Adrenal gland (tissue), 9 donors: ENCODE measurements at regions not wholly inside any gene's neighbourhood (a gene's known extent, or its start where the extent isn't known, plus 50 kb on each side); places are given as distances from the start of the nearest gene placed in this dataset.

Experiments used
- DNase-seq, 7 donors: peaks; one replicate each; pipeline ENCODE4 v3.0.0-alpha.2; 2019 to 2020
- H3K27ac ChIP-seq, 5 donors: fragments of 200-600 bp; sonication (generic) in 4 of 5; 1 replicate in 3 of 5; 2 replicates in 2 of 5; pipeline versions ENCODE4 v1.5.1 to v1.8.0; 2016 to 2020; ENCODE audit warnings: mild to moderate bottlenecking in 1 of 5
- H3K27me3 ChIP-seq: fragments of 200-600 bp; 2 replicates; pipeline ENCODE4 v1.8.0; 2021
- H3K36me3 ChIP-seq, 2 donors: fragments of 200-600 bp; replicated peaks in 1 of 2; 1 replicate in 1 of 2; 2 replicates in 1 of 2; pipeline versions ENCODE4 v1.5.1 to v1.8.0; 2018 to 2022
- H3K4me1 ChIP-seq, 2 donors: fragments of 200-600 bp; replicated peaks in 1 of 2; 1 replicate in 1 of 2; 2 replicates in 1 of 2; pipeline versions ENCODE4 v1.5.1 to v1.8.0; 2018 to 2021
- H3K4me3 ChIP-seq, 4 donors: fragments of 200-600 bp; sonication (generic) in 3 of 4; one replicate each; pipeline ENCODE4 v1.5.1; 2016 to 2018
- H3K9me3 ChIP-seq, 3 donors: fragments of 200-600 bp; sonication (generic) in 1 of 3; replicated peaks in 1 of 3; 1 replicate in 2 of 3; 2 replicates in 1 of 3; pipeline versions ENCODE4 v1.5.1 to v1.8.0; 2016 to 2021
- CTCF ChIP-seq, 6 experiments: fragments of 450-650 bp in 4 of 6; fragments of 200-600 bp in 2 of 6; sonication (generic) in 1 of 6; IDR thresholded peaks; 1 replicate in 5 of 6; 2 replicates in 1 of 6; pipeline versions ENCODE4 v1.5.1 to v1.8.0; 2016 to 2021; ENCODE audit warnings: antibody characterized with exemption in 6 of 6, mild to moderate bottlenecking in 2 of 6, moderate library complexity in 1 of 6
- POLR2A ChIP-seq, 2 donors: fragments of 450-650 bp; IDR thresholded peaks; one replicate each; pipeline ENCODE4 v1.6.1; 2017; ENCODE audit warnings: antibody characterized with exemption in 2 of 2, mild to moderate bottlenecking in 2 of 2, moderate library complexity in 1 of 2
- WGBS, 4 donors: extraction: QIAGEN DNeasy Blood & Tissue Kit in 2 of 4; methylation state at CpG; one replicate each; pipeline versions ENCODE4 v1.1.5 to v1.1.7; 2013 to 2017; 5-methylcytosine and 5-hydroxymethylcytosine counted together
- intact Hi-C, 2 donors: fragments of 100-400 bp; cut with DNase I; formaldehyde crosslinking; loops; one replicate each; pipeline versions ENCODE4 v1.14.1 to v1.15.0; 2022 to 2023
- donor health status: healthy with polysubstance abuse.
- donor health status: Bipolar disorder and iron deficiency.
- donor health status: DM: yes; HTN: yes; CAD: no.
- donor health status: DM: no; HTN: no; CAD: no.
- donor health status: DM: no; HTN: no; CAD: no.

- no peaks in the 10 kb centered on the region for H3K27me3 ChIP-seq
- 68 to 87% (median 79%) methylated on average over 3 to 12 of the region's 12 CpGs for WGBS, 4 donors
- no peak overlapping the region for H3K27ac ChIP-seq
- H3K4me3 ChIP-seq = no peak overlapping the region
- no peak for TF ChIP-seq CTCF (IDR thresholded peaks at IDR 0.05)
- TF ChIP-seq POLR2A (IDR thresholded peaks at IDR 0.05) = no peak
- no peaks in the 10 kb centered on the region for H3K9me3 ChIP-seq
- no peaks in the 10 kb centered on the region for H3K36me3 ChIP-seq
- intact Hi-C loops = no loop called here
- no peak for DNase-seq
- H3K4me1 ChIP-seq = no peaks in the 10 kb centered on the region
These were observed 372.6 kb downstream of the RPS6KC1 start for GRCh38 chr1:213423605-213424004.

GRCh38 chr1:213425376-213426030, 374.5 kb downstream of the RPS6KC1 start:
- no peaks in the 10 kb centered on the region for H3K4me1 ChIP-seq
- DNase-seq = no peak
- intact Hi-C loops = no loop called here
- no peak for TF ChIP-seq POLR2A (IDR thresholded peaks at IDR 0.05)
- TF ChIP-seq CTCF (IDR thresholded peaks at IDR 0.05) = no peak
- no peak overlapping the region for H3K27ac ChIP-seq
- WGBS, 4 donors = 87 to 91% (median 88%) methylated on average over 20 of the region's 20 CpGs
- no peaks in the 10 kb centered on the region for H3K9me3 ChIP-seq
- no peak overlapping the region for H3K4me3 ChIP-seq
- H3K27me3 ChIP-seq = no peaks in the 10 kb centered on the region
- H3K36me3 ChIP-seq = no peaks in the 10 kb centered on the region

- H3K4me3 ChIP-seq = no peak overlapping the region
- intact Hi-C loops = no loop called here
- H3K4me1 ChIP-seq = no peaks in the 10 kb centered on the region
- no peaks in the 10 kb centered on the region for H3K9me3 ChIP-seq
- TF ChIP-seq POLR2A (IDR thresholded peaks at IDR 0.05) (no peak), CTCF (IDR thresholded peaks at IDR 0.05) (no peak)
- H3K27ac ChIP-seq = no peak overlapping the region
- H3K36me3 ChIP-seq = no peaks in the 10 kb centered on the region
- no peak for DNase-seq
- H3K27me3 ChIP-seq = no peaks in the 10 kb centered on the region
- WGBS, 4 donors = 44 to 86% (median 64%) methylated on average over 1 of the region's 1 CpG
These were observed 378.6 kb downstream of the RPS6KC1 start for GRCh38 chr1:213429642-213430041.

GRCh38 chr1:213435715-213436114, 384.7 kb downstream of the RPS6KC1 start:
- 35 to 51% (median 44%) methylated on average over 1 of the region's 1 CpG for WGBS, 4 donors
- intact Hi-C loops = no loop called here
- H3K36me3 ChIP-seq = no peaks in the 10 kb centered on the region

More at GRCh38 chr1:213435715-213436114, 384.7 kb downstream of the RPS6KC1 start:
- Histone ChIP-seq H3K27me3 (no peaks in the 10 kb centered on the region), H3K27ac (no peak overlapping the region), H3K9me3 (no peaks in the 10 kb centered on the region), H3K4me3 (no peak overlapping the region), H3K4me1 (no peaks in the 10 kb centered on the region)
- no peak for TF ChIP-seq POLR2A (IDR thresholded peaks at IDR 0.05)
- TF ChIP-seq CTCF (IDR thresholded peaks at IDR 0.05) = no peak
- DNase-seq = no peak
